Thyroid gland (tissue), 4 donors: ENCODE measurements at regions not wholly inside any gene's neighbourhood (a gene's known extent, or its start where the extent isn't known, plus 50 kb on each side); places are given as distances from the start of the nearest gene placed in this dataset.

Experiments
- DNase-seq, 2 donors: peaks; one replicate each; pipeline ENCODE4 v3.0.0-alpha.2; 2019
- H3K27ac ChIP-seq, 3 donors: fragments of 200-600 bp; sonication (generic); 1 replicate in 2 of 3; 2 replicates in 1 of 3; pipeline ENCODE4 v1.5.1; 2016 to 2019; ENCODE audit warnings: mild to moderate bottlenecking in 1 of 3, moderate library complexity in 1 of 3
- H3K27me3 ChIP-seq: fragments of 200-600 bp; sonication (generic); one replicate; pipeline ENCODE4 v1.5.1; 2019
- H3K36me3 ChIP-seq, 2 donors: fragments of 200-600 bp; sonication (generic); one replicate each; pipeline ENCODE4 v1.5.1; 2016 to 2019
- H3K4me1 ChIP-seq, 2 donors: fragments of 200-600 bp; sonication (generic); one replicate each; pipeline ENCODE4 v1.5.1; 2017 to 2019
- H3K4me3 ChIP-seq, 3 donors: fragments of 200-600 bp; sonication (generic); replicated peaks in 1 of 3; 1 replicate in 2 of 3; 2 replicates in 1 of 3; pipeline ENCODE4 v1.5.1; 2016; ENCODE audit warnings: mild to moderate bottlenecking in 1 of 3
- H3K9me3 ChIP-seq: fragments of 200-600 bp; sonication (generic); one replicate; pipeline ENCODE4 v1.5.1; 2017
- CTCF ChIP-seq, 6 experiments: fragments of 200-600 bp in 3 of 6; fragments of 450-650 bp in 3 of 6; sonication (generic) in 3 of 6; IDR thresholded peaks; one replicate each; pipeline ENCODE4 v1.5.1; 2016 to 2019; ENCODE audit warnings: antibody characterized with exemption in 6 of 6, mild to moderate bottlenecking in 2 of 6, inconsistent platforms in 1 of 6, moderate library complexity in 1 of 6
- POLR2A ChIP-seq, 2 donors: fragments of 450-650 bp; IDR thresholded peaks; one replicate each; pipeline ENCODE4 v1.6.1; 2017; ENCODE audit warnings: antibody characterized with exemption in 2 of 2, mild to moderate bottlenecking in 2 of 2, moderate library complexity in 1 of 2
- WGBS, 2 donors: methylation state at CpG; one replicate each; pipeline ENCODE4 v1.1.5; 2017; 5-methylcytosine and 5-hydroxymethylcytosine counted together
- intact Hi-C: fragments of 100-400 bp; cut with DNase I; formaldehyde crosslinking; loops from one replicate; pipeline ENCODE4 v1.15.1; 2023

GRCh38 chr3:162150790-162151189 is 654.2 kb downstream of the OTOL1 start:
- TF ChIP-seq POLR2A (IDR thresholded peaks at IDR 0.05), result no peak
- TF ChIP-seq CTCF (IDR thresholded peaks at IDR 0.05), result no peak
- Histone ChIP-seq H3K36me3 (no peaks in the 10 kb centered on the region), H3K27ac (no peak overlapping the region), H3K9me3 (no peaks in the 10 kb centered on the region), H3K27me3 (no peaks in the 10 kb centered on the region), H3K4me3 (no peak overlapping the region), H3K4me1 (no peaks in the 10 kb centered on the region)
- intact Hi-C loops, result no loop called here
- DNase-seq, result no peak

GRCh38 chr3:162152636-162153035 is 656.0 kb downstream of the OTOL1 start:
- TF ChIP-seq CTCF (IDR thresholded peaks at IDR 0.05), result no peak
- no peak for TF ChIP-seq POLR2A (IDR thresholded peaks at IDR 0.05)
- Histone ChIP-seq H3K4me1 (no peaks in the 10 kb centered on the region), H3K36me3 (no peaks in the 10 kb centered on the region), H3K9me3 (no peaks in the 10 kb centered on the region), H3K27ac (no peak overlapping the region), H3K27me3 (no peaks in the 10 kb centered on the region), H3K4me3 (no peak overlapping the region)
- intact Hi-C loops, result no loop called here
- 88 to 89% methylated on average over 2 of the region's 2 CpGs for WGBS, 2 donors
- no peak for DNase-seq

GRCh38 chr3:162161595-162161994 is 665.0 kb downstream of the OTOL1 start:
- Histone ChIP-seq H3K4me3 (no peak overlapping the region), H3K27me3 (no peaks in the 10 kb centered on the region), H3K9me3 (no peaks in the 10 kb centered on the region), H3K4me1 (no peaks in the 10 kb centered on the region), H3K27ac (no peak overlapping the region), H3K36me3 (no peaks in the 10 kb centered on the region)
- TF ChIP-seq CTCF (IDR thresholded peaks at IDR 0.05) (no peak), POLR2A (IDR thresholded peaks at IDR 0.05) (no peak)
- intact Hi-C loops, result no loop called here
- DNase-seq, result no peak

- intact Hi-C loops, result no loop called here
- Histone ChIP-seq H3K27ac (no peak overlapping the region), H3K4me1 (no peaks in the 10 kb centered on the region), H3K27me3 (no peaks in the 10 kb centered on the region), H3K36me3 (no peaks in the 10 kb centered on the region), H3K4me3 (no peak overlapping the region), H3K9me3 (no peaks in the 10 kb centered on the region)
- no peak for TF ChIP-seq POLR2A (IDR thresholded peaks at IDR 0.05)
- no peak for TF ChIP-seq CTCF (IDR thresholded peaks at IDR 0.05)
- no peak for DNase-seq
Measured at GRCh38 chr3:162165346-162165745, 668.7 kb downstream of the OTOL1 start.

- no peak overlapping the region for H3K27ac ChIP-seq
- 83 to 85% methylated on average over 3 of the region's 3 CpGs for WGBS, 2 donors
- H3K36me3 ChIP-seq, result no peaks in the 10 kb centered on the region
- no peaks in the 10 kb centered on the region for H3K27me3 ChIP-seq
- no peak for DNase-seq
- no peaks in the 10 kb centered on the region for H3K4me1 ChIP-seq
- intact Hi-C loops, result no loop called here
- TF ChIP-seq CTCF (IDR thresholded peaks at IDR 0.05) (no peak), POLR2A (IDR thresholded peaks at IDR 0.05) (no peak)
- H3K9me3 ChIP-seq, result no peaks in the 10 kb centered on the region
- H3K4me3 ChIP-seq, result no peak overlapping the region
Measured at GRCh38 chr3:162166543-162166942, 669.9 kb downstream of the OTOL1 start.
